ENCODE measurements at regions not wholly inside any gene's neighbourhood (a gene's known extent, or its start where the extent isn't known, plus 50 kb on each side); places are given as distances from the start of the nearest gene placed in this dataset.

DNA sequence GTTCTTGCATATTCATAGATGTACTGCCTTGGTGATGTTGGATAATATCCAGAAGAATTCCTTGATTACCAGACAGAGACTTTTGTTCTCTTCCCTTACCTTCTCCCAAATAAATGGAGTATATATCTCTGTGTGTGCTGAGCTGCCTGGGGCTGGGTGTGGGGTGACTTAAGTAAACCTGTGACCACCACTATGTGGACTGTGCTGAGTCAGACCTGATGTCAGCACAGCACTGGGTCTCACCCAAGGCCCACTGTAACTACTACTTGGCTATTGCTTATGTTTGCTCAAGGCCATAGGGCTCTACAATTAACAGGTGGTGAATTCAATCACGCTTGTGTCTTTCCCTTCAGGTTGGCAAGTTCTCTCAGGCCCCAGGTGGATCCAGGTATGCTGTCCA lies 145.7 kb upstream of the MDGA2 start:
- FAIRE-seq = no peak
- Histone ChIP-seq H2AFZ (ENCODE audit: control insufficient read depth, low read length) (no peak overlapping the region), H3K27me3 (ENCODE audit: control insufficient read depth, extremely low read depth, insufficient read depth, low read length) (no peaks in the 10 kb centered on the region), H3K4me2 (ENCODE audit: control insufficient read depth, extremely low read depth, insufficient read depth, low read depth, low read length) (no peak overlapping the region), H4K20me1 (ENCODE audit: control insufficient read depth, extremely low read depth, insufficient read depth, low read length) (no peaks in the 10 kb centered on the region), H3K9me3 (ENCODE audit: control insufficient read depth, low read depth, low read length) (peaks cover 2% of the 10 kb centered on the region), H3K4me1 (ENCODE audit: control insufficient read depth, extremely low read depth, insufficient read depth, low read length) (no peaks in the 10 kb centered on the region), H3K27ac (ENCODE audit: control insufficient read depth, insufficient read depth, low read length) (no peak overlapping the region), H3K4me3 (ENCODE audit: control insufficient read depth in 2 of 3, extremely low read depth in 1 of 3, insufficient read depth in 2 of 3, low read depth in 1 of 3, low read length in 3 of 3) (no peak overlapping the region), H3K36me3 (ENCODE audit: control insufficient read depth in 2 of 2, extremely low read depth in 1 of 2, insufficient read depth in 2 of 2, low read length in 2 of 2) (no peaks in the 10 kb centered on the region), H3K9me1 (ENCODE audit: control insufficient read depth, extremely low read depth, insufficient read depth, low read length) (no peaks in the 10 kb centered on the region), H3K9ac (ENCODE audit: control insufficient read depth, extremely low read depth, insufficient read depth, low read length) (no peak overlapping the region), H3K79me2 (ENCODE audit: control insufficient read depth, insufficient read depth, low read length) (no peaks in the 10 kb centered on the region)
- DNase-seq (ENCODE audit: low read depth, low spot score) = no peak
- no peak for TF ChIP-seq EZH2 (IDR thresholded peaks at IDR 0.05; ENCODE audit: low read length)
- TF ChIP-seq, protein P1, sequence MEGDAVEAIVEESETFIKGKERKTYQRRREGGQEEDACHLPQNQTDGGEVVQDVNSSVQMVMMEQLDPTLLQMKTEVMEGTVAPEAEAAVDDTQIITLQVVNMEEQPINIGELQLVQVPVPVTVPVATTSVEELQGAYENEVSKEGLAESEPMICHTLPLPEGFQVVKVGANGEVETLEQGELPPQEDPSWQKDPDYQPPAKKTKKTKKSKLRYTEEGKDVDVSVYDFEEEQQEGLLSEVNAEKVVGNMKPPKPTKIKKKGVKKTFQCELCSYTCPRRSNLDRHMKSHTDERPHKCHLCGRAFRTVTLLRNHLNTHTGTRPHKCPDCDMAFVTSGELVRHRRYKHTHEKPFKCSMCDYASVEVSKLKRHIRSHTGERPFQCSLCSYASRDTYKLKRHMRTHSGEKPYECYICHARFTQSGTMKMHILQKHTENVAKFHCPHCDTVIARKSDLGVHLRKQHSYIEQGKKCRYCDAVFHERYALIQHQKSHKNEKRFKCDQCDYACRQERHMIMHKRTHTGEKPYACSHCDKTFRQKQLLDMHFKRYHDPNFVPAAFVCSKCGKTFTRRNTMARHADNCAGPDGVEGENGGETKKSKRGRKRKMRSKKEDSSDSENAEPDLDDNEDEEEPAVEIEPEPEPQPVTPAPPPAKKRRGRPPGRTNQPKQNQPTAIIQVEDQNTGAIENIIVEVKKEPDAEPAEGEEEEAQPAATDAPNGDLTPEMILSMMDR (optimal IDR thresholded peaks at IDR 0.05 in 1 of 3, IDR thresholded peaks at IDR 0.05 in 1 of 3, conservative IDR thresholded peaks at IDR 0.05 in 1 of 3; ENCODE audit: extremely low read depth in 1 of 3, insufficient read depth in 2 of 3, low read length in 3 of 3) = no peak
- dilution Hi-C loops (cut with MboI; ENCODE audit: extremely low pct_ligation_motif_present, low sequenced_read_pairs) = no loop called here

DNA sequence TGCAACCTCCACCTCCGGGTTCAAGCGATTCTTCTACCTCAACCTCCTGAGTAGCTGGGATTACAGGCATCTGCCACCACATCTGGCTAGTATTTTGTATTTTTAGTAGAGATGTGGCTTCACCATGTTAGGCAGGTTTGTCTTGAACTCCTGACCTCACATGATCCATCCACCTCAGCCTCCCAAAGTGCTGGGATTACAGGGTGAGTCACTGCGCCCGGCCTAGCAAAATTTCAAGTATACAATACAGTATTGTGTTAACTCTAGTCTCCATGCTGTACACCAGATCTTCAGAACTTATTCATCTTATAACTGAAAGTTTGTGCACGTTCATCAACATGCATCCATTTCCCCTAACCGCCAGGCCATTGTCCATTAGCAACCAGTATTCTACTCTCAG lies 115.1 kb upstream of the MDGA2 start:
- TF ChIP-seq EZH2 (IDR thresholded peaks at IDR 0.05; ENCODE audit: low read length) = no peak
- TF ChIP-seq, protein P1 (optimal IDR thresholded peaks at IDR 0.05 in 1 of 3, IDR thresholded peaks at IDR 0.05 in 1 of 3, conservative IDR thresholded peaks at IDR 0.05 in 1 of 3; ENCODE audit: extremely low read depth in 1 of 3, insufficient read depth in 2 of 3, low read length in 3 of 3) = no peak
- Histone ChIP-seq H3K4me2 (ENCODE audit: control insufficient read depth, extremely low read depth, insufficient read depth, low read depth, low read length) (no peak overlapping the region), H4K20me1 (ENCODE audit: control insufficient read depth, extremely low read depth, insufficient read depth, low read length) (no peaks in the 10 kb centered on the region), H3K27ac (ENCODE audit: control insufficient read depth, insufficient read depth, low read length) (no peak overlapping the region), H3K27me3 (ENCODE audit: control insufficient read depth, extremely low read depth, insufficient read depth, low read length) (no peaks in the 10 kb centered on the region), H3K4me3 (ENCODE audit: control insufficient read depth in 2 of 3, extremely low read depth in 1 of 3, insufficient read depth in 2 of 3, low read depth in 1 of 3, low read length in 3 of 3) (no peak overlapping the region), H2AFZ (ENCODE audit: control insufficient read depth, low read length) (no peak overlapping the region), H3K9me3 (ENCODE audit: control insufficient read depth, low read depth, low read length) (no peaks in the 10 kb centered on the region), H3K36me3 (ENCODE audit: control insufficient read depth in 2 of 2, extremely low read depth in 1 of 2, insufficient read depth in 2 of 2, low read length in 2 of 2) (no peaks in the 10 kb centered on the region), H3K79me2 (ENCODE audit: control insufficient read depth, insufficient read depth, low read length) (no peaks in the 10 kb centered on the region), H3K9me1 (ENCODE audit: control insufficient read depth, extremely low read depth, insufficient read depth, low read length) (no peaks in the 10 kb centered on the region), H3K9ac (ENCODE audit: control insufficient read depth, extremely low read depth, insufficient read depth, low read length) (no peak overlapping the region), H3K4me1 (ENCODE audit: control insufficient read depth, extremely low read depth, insufficient read depth, low read length) (no peaks in the 10 kb centered on the region)
- FAIRE-seq (no peak), DNase-seq (ENCODE audit: low read depth, low spot score) (no peak)
- dilution Hi-C loops (cut with MboI; ENCODE audit: extremely low pct_ligation_motif_present, low sequenced_read_pairs) = no loop called here
